Glomerular endothelial cell (primary cell): ENCODE measurements at regions not wholly inside any gene's neighbourhood (a gene's known extent, or its start where the extent isn't known, plus 50 kb on each side); places are given as distances from the start of the nearest gene placed in this dataset.

Source experiments
- DNase-seq: peaks from one replicate; pipeline ENCODE4 v3.0.0-alpha.2; 2011; ENCODE audit warnings: low read depth, low spot score; ENCODE audit errors: extremely low read depth

DNA sequence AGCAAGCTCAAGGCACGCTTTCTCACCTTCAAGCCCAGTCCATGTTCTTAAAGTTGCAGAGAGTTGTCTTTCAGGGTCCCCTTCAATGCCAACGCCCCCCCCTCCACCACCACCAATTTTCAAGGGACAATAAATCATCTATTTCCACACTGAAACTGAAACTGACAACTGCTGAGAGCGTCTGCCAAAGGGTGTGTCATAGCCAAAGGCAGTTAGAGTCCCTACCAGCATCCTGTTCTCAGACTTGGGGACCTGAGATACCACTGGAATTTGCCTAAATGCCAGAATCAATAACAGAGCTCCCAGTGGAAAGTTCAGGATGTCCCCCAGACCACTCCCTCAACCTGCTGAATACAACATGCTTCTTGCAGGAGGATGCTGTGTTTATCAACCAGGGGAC, 133.2 kb upstream of the SOX9 start:
- DNase-seq: no peak

DNA sequence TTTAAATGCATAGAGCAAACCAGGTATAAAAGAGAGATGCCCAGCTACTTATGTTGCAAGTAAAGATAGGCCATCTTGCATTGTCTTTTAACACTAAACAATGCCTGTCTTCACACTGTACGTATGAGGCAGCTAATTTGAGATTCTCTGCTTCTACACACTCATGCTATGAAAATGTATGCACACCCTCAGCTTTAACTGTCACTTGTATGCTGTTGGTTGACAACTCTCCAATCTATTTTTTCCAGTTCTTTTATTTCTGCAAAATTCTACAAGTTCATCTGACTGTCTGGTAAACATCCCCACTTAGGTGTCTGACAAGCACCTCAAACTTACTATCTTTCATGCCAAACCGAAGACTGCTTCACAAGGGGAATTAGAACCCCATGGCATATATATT, 131.7 kb upstream of the SOX9 start:
- DNase-seq: no peak

DNA sequence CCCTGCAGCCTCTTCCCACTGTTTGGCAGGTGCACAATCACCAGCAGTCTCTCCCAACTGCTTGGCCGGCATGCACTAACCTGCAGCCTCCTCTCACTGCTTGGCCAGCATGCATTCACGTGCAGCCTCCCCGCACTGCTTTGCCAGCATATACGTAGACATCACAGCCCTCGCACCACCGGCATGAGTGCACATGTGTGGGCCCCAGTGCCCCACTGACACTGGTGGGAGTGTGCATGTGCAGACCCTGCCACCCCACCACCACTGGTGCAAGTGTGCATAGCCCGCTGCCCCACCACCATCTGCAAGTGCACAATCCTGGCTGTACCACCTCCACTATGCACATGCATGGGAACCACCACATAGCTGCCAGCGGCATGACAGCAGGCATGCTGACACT, 127.5 kb upstream of the SOX9 start:
- no peak for DNase-seq

DNA sequence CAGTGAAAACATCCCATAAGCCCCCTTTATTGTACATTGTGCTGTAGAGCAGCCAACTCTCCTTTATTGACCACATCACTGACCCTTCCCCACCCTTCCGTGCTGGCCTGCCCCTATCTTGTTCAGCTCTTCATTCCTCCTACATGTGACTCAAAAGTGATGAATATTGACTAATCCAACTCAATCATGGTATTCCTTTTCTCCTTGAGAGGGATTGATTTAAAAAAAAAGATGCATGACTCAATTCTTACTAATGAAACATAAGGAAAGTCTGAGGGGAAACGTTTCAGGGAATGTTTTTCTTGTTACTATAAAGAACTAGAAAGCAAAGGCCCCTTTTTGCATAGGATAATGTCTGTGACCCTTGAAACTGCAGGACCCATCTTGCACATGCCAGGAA, 125.2 kb upstream of the SOX9 start:
- no peak for DNase-seq

DNA sequence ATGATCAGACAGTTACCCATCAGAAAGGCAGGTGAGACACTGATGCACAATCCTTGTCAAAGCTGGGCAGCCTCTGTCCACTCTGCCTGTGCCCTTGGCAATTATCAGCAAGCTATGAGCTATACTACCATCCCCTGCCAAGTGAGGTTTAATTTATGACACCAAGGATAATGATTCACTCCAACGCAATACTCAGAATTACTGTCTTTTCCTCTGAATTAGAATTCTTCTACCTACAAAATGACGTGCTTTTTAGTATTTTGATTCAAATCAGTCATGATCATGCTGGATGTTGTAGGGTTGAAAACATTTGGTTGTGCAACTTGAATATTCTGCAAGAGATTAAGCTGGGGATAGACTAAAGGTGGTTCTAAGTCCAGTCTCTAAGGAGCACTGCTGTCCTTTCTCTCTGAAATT, 116.8 kb upstream of the SOX9 start:
- no peak for DNase-seq

DNA sequence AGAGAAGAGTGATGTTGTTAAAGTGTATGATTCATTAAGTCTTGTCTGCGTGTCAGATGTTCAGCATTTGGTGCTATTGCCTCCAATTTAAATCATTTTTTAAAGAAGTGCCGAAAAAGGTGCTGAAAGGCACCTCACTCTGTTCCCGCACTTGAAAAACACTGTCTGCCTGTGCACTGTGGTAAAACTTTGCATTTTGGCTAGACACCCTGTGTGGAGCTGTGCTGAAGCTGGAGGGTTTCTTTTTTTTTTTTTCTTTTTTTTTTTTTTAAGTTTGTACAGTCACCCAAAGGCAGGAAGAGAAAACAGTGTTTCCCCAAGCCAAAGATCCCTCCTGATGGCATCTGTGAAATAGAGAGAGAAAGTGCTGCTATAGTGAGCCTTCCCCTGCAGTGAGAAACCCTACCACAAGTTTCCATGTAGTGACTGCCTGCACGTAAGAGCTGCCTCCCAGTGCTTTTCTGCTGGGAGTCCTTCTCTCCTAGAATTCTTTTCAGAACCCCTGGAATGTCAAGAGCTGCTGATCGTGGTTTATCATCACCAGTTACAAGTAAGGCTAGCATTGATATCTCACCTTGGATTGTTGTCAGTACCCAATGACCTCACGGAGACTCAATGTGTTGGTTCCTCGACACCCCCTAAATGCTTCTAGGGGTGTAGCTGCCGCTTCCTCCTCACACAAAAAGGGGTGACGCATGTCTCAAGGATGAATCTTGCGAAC, 116.0 kb upstream of the SOX9 start:
- DNase-seq: no peak

DNA sequence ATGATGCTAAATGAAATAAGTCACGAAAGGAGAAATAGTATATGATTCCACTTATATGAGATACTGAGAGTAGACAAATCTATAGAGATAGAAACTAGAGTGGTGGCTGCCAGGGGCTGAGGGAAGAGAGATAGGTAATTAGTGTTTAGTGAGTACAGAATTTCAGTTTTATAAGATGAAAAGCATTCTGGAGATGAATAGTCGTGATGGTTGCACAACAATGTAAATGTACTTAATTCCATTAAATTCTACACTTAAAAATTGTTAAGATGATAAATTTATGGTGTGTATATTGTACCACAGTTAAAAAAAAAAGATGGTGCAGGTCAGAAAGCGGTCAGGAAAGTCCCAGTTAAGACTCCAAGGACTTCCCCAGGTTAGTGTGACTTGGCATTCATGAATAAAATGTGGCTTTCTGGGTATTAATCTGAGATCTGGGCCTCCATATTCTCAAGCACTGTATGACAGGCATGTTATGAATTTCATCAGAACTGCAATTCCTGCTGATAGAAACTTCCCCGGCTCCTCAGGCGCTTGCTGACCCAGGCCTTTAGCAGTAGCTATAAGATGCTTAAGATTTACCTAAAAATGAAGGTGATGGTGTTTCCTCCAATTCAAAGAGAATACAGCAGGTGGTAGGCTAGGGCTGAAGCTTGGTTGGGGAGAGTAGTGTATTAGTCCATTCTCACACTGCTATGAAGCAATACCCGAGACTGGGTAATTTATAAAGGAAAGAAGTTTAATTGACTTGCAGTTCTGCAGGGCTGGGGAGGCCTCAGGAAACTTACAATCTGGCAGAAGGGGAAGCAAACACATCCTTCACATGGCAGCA, 115.3 kb upstream of the SOX9 start:
- DNase-seq: no peak

DNA sequence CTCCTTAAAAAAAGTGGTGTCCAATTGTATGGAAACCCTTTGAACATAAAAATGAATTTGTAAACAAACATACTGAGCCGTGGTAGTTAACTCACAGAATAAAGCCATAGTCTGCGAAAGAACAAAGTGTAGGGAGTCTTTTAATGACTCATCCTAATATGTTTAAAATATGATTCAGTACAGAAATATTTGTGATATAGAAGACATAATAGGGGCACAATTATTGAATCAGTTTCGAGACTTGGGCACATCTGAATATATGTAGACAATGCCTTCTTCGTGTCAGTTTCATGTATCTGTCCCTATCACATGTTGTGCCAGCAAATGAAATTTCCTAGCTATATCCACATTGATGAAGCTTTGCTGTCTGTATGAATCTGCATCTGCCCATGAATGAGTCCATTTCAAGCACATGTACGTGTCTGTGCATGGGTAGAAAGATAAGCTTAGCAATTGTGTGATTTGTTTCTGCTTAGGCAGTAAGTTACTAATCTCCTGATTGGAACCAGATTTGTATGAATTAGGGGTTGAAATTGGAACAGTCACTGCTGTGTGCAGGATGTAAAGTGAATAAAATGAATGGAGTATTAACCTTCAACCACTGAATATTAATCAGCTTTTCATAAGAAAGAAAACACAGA, 112.5 kb upstream of the SOX9 start:
- DNase-seq: no peak

DNA sequence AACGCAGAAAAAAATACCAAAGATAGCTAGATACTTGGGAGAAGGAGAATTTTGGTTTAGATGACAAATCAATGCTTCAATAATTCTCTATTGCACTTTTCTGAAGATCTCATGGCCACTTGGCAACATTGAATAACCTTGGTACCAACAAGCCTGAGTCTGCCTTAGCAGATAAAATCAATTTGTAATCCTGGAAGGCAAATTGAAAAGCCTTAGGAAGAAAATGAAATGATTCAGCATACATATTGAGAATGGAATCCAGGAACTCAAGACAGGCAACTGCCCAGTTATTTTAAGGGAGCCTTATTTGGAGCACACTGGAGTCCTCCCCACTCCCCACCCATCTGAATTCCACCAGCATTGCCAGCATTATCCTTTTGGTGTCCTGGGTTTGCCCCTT, 109.3 kb upstream of the SOX9 start:
- DNase-seq: no peak

DNA sequence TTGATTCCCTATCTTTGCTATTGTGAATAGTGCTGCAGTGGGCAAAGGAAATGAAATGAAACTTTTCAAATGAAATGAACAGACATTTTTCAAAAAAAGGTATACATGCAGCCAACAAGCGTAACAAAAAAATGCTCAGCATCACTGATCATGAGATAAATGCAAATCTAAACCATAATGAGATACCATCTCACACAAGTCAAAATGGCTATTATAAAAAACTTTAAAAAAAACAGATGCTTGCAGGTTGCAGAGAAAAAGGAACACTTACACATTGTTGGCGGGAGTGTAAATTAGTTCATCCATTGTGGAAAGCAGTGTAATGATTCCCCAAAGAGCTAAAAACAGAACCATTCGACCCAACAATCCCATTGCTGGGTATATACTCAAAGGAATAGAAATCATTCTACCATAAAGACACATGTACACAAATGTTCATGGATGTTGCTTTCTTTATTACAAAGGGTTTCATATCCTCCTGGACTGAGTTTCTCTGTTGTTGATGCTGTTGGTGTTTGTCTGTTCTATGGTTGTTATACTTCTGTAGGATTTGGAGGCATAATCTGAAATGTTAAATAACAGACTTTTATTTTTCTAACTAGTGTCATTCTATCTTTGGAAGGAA, 99.3 kb upstream of the SOX9 start:
- DNase-seq: no peak

DNA sequence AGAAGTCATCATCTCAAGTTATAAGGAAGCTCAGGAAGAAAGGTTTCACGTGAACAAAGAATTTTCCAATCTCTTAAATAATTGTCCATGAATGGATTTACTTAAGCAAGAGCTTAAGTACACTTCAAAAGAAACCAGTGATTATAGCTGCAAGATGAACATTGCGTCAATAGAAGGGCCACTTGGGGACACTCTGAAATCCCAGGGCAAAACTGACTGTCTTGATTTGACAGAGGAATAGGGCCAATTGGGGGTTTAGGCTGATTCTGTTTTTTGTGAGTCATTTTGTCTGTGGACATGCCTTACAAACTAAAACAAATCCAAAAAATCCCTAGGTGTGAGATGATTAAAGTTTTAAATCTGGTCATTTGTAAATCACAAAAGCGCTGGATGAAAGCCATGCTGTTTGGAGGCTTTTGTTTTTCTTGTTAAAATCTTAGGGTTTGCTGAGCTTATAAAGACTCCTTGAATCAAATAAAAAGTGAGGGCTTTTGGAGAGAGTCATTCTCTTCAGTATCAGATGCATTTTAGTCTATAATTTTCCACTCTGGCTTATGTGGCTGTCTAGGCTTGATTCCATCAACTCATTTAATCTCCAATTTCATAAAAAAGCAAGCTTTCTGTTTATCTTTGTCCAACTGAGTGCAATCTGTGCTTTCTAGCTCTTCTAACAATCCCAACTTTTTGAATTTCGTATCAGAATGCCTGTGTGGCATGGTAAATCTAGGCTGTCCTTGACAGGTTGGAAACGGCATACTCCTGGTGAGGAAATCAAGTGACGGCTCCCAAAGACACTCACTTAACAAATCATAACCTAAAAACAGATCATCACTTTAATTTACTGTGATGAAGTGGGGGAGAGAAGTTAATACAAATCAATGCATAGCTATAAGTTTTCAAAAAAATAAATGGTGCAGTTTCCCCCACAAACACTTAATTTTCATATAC, 98.2 kb upstream of the SOX9 start:
- no peak for DNase-seq

DNA sequence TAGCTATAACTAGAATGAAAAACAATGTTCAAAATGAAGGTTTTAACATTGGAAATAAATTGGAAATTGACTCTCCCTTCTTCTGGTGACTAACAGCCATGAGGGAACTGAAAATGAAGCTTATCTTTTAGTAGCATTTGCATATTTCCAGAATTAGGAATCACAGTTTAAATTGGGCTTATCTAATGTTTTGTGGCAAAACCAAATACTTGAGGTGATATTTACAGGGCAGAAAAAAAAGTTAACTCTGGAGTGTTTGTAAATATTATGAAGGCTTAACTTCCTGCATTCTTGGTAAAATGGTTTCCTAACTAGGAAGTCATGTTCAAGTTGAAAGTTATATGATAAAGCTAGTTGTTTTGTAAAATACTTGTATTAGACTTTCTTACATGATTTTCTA, 96.4 kb upstream of the SOX9 start:
- no peak for DNase-seq

DNA sequence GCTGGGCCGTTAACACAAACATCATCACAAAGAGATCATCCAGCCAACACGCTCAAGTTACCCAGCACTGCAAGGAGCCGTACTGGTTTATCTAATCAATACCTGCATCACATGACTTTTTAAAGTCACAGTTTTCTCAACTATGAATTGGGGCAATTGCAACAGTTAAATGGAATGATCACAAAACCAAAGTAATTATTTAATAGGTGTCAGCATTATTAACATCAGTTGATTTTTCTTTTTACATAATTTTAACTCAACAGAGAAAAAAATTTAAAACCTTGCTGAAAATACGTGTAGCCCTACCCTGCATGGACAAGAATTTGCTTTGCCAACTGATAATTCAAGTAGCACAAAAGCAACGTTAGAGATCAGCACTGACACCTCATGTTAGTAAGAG, 95.7 kb upstream of the SOX9 start:
- DNase-seq: no peak

DNA sequence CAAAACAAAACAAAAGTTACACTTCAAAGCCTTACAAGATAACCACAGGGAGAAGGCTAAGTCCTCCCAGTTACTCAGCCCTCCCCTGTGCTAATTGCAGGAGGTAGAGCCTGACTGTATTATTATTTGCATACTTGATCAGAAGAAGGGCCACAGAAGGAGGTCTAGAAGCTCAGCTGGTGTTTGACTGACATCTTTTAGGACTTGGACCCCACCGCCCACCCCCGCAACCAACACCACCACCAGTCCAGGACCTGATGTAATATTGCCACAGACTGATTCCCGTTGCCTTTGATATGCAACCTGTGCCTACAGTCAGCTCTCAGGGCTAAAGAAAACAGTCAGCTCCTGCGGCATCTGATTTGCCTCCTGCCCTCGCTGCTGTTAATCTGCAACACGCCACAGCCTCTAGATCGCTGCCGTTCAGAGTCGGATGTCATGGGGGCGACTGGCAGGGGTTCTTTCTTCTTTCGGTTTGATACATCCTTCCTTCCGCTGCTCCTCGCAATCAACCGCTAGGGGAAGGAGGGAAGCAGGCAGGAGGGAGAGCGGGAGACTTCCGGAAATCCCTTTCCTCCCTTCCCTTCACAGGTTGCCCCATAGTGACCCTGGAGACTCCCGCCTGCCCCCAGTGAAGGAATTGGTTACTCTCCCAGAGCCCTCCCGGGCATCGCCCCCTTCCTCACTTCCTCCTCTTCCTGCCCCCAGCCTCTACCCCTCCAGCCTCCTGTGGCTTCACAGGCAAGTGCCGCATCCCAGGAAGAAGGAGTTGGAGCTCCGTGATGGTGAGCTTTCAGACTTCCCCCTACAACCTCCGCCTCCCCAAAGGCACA, 90.5 kb upstream of the SOX9 start:
- no peak for DNase-seq

DNA sequence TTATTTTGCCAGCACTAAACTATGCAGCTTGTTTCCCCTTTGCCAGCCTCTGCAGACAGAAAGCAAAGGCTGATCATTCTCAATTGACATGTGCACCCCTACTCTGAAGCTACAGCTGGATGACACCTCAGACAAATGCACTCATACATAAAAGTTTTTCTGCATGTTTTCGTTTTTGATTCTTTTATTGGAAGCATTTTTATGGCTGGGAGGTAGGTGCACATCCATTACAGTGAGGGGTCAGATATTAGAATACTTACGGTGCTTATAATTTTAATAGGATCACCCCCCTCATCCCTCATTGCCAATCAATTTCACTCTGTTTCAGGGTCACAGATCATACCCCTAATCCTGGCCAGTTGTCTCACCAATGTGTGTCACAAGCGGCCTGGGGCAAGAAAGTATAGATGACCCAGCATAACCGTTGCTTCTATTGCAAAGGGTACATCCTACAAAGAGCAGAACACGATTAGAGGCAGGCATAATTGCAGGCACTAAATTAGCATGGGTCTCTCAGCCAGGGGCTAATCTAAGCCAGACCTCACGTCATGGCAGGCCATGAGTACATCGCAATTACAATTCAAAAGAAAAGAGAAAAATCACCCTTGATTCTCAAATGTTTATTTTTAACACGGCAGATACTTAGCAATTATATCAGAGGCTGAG, 89.5 kb upstream of the SOX9 start:
- DNase-seq: no peak

DNA sequence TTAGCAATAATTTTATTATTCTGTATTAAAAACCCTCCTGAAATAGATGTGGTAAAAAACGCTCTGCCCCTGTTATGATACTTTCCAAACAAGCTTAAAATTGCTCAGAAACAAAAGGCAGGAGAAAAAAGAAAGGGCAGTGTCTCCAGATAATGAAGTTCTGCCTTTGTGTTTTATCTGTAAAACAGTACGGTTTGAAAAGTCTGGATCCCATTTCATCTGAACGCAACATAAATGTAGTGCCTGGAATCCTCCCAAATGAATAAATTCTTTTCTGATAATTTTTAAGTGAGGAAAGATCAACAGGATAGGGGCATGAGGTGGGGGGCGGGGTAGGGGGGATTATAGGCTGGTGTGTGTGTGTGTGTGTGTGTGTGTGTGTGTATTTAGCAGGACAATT, 87.5 kb upstream of the SOX9 start:
- DNase-seq: no peak

DNA sequence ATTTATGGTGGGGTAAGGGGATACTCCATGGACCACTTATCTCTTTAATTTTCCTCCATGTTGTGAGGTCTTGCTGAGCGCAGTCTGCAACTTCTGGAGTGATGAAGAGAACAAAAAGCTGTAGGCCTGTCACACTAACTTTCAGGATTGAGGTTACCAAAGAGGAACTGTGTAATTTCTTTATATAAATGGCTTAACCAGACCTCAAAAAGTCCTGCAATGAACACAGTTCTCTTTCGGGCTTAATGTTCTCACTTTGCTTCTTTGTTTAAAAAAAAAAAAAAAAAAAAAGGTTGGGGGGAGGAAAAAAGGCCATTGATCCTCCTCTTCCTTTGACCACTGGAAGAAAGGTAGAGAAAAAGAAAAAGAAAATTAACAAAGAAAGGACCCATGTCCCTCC, 86.8 kb upstream of the SOX9 start:
- no peak for DNase-seq

DNA sequence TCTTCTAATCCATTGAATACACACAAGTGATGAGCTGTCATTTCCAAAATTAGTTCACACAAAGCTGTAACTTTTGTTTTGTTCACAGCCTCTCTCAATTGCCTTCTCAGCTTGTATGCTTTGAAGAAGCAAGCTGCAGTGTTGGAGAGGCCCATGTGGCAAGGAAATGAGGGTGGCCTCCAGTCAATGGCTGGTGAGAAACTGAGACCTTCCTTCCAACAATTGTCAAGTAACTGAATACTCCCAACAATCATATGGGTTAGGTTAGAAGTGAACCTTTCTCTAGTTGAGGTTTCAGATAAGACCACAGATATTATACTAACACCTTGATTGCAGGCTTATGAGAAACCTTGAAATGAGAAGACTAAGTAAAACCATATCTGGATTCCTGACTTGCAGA, 82.4 kb upstream of the SOX9 start:
- DNase-seq: no peak

DNA sequence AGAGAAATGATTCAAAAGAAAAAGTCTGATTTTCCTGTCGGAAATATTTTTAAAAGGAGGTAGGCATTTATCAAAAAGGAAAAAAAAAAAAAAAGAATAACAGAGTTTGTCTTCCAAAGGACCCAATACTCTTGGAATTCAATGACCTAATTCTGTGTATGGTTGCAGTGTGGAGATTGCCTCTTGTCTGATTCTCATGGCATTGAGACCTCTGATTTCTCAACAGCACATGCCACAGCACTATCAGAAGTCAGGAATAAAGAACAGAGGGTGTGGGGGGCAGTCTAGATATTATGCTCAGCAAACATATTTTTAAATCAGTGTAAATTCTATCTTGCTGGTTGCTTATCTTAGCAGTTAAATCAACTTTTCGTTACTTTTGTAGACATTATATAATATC, 81.3 kb upstream of the SOX9 start:
- no peak for DNase-seq
